ENCODE measurements at regions not wholly inside any gene's neighbourhood (a gene's known extent, or its start where the extent isn't known, plus 50 kb on each side); places are given as distances from the start of the nearest gene placed in this dataset.

- no peak for TF ChIP-seq CTCF (IDR thresholded peaks at IDR 0.05)
- Histone ChIP-seq H3K27ac (no peak overlapping the region), H3K4me3 (no peak overlapping the region)
- no peak for DNase-seq (ENCODE audit: low spot score)
Measured at GRCh38 chr4:14693728-14694127, 308.6 kb upstream of the CPEB2 start.

GRCh38 chr4:14695095-14695845 lies 307.0 kb upstream of the CPEB2 start:
- TF ChIP-seq CTCF (IDR thresholded peaks at IDR 0.05), result no peak
- Histone ChIP-seq H3K27ac (no peak overlapping the region), H3K4me3 (no peak overlapping the region)
- DNase-seq (ENCODE audit: low spot score), result no peak

- TF ChIP-seq CTCF (IDR thresholded peaks at IDR 0.05), result no peak
- no peak for DNase-seq (ENCODE audit: low spot score)
- H3K27ac ChIP-seq, result no peak overlapping the region
- no peak overlapping the region for H3K4me3 ChIP-seq
Measured at GRCh38 chr4:14700083-14700482, 302.2 kb upstream of the CPEB2 start.

GRCh38 chr4:14700544-14700943 lies 301.7 kb upstream of the CPEB2 start:
- no peak overlapping the region for H3K27ac ChIP-seq
- no peak for TF ChIP-seq CTCF (IDR thresholded peaks at IDR 0.05)
- no peak overlapping the region for H3K4me3 ChIP-seq
- DNase-seq (ENCODE audit: low spot score), result no peak

GRCh38 chr4:14701389-14701788 lies 300.9 kb upstream of the CPEB2 start:
- H3K27ac ChIP-seq, result no peak overlapping the region
- no peak overlapping the region for H3K4me3 ChIP-seq
- DNase-seq (ENCODE audit: low spot score), result no peak
- TF ChIP-seq CTCF (IDR thresholded peaks at IDR 0.05), result no peak

- DNase-seq (ENCODE audit: low spot score), result no peak
- no peak for TF ChIP-seq CTCF (IDR thresholded peaks at IDR 0.05)
- Histone ChIP-seq H3K4me3 (no peak overlapping the region), H3K27ac (no peak overlapping the region)
Measured at GRCh38 chr4:14701896-14702295, 300.4 kb upstream of the CPEB2 start.

- DNase-seq (ENCODE audit: low spot score), result no peak
- no peak for TF ChIP-seq CTCF (IDR thresholded peaks at IDR 0.05)
- no peak overlapping the region for H3K27ac ChIP-seq
- no peak overlapping the region for H3K4me3 ChIP-seq
Measured at GRCh38 chr4:14708574-14708973, 293.7 kb upstream of the CPEB2 start.

Measured in coronary artery (tissue), 2 donors.